ENCODE measurements at regions not wholly inside any gene's neighbourhood (a gene's known extent, or its start where the extent isn't known, plus 50 kb on each side); places are given as distances from the start of the nearest gene placed in this dataset. TPM values are rescaled to one million over a fixed set of nuclear protein-coding genes. Genes with fewer than 3 reads are reported as not detected.

GRCh38 chr22:22823131-22823810 lies 64.3 kb upstream of the IGLL5 start:
- peak; percentile 4 for DNase-seq

DNA sequence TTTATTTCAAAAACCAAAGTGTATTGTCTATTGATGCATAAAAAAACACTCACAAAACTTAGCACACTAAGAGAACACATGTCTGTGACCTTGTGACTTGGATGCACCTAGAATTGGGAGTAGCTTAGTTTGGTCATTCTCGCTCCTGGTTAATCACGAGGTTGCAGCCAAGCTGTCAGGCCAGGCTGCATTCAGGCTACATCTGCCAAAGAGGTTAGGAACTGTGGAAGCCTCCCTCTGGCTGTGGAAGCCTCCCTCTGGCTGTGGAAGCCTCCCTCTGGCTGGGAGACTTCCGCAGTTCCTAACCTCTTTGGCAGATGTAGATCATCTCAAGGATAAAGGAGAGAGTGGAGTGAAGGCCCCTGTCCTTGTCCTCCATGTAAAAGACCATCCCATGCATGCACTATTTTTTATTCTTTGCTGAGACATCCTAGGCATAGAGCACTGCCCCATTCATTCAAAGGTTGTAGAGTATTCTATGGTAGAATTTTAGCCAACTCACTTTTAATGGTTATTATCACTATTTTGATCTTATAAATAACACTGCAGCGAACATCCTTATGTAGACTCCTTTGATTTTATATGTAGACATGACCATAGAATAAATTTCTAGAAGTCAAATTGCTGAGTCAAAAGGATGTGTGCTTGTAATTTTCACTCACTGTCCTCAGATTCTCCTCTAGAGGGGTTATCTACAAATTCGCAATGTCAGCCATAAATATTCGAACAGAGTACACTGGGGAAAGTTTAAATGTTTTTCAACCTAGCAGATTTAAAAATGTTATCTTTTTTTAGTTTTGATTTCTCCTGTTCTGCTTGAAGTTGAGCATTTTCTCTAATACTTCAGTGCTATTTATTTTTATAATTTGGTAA lies 63.0 kb upstream of the IGLL5 start:
- DNase-seq, result no peak

GRCh38 chr22:22825213-22825593 lies 62.4 kb upstream of the IGLL5 start:
- DNase-seq, result no peak

GRCh38 chr22:22827187-22827939 lies 60.3 kb upstream of the IGLL5 start:
- DNase-seq, result no peak

DNA sequence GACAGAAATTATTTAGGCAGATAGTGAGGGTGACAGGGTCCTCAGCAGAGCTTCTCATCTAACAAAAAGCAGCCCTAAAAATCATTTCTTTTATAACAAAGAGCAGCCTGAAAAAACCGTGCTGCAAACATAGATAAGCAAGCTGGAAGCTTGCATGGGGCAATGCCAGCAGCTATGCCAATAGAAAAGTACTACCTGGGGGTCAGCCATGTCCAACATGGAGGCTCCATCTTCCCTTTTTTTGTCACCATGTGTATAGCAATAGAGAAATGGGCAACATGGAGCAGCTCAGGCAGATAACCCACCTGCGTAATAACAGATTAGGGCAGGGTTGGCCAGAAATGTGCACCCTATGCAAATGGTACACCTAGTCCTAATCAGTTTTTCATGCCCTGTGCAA lies 57.4 kb upstream of the IGLL5 start:
- no peak for DNase-seq

DNA sequence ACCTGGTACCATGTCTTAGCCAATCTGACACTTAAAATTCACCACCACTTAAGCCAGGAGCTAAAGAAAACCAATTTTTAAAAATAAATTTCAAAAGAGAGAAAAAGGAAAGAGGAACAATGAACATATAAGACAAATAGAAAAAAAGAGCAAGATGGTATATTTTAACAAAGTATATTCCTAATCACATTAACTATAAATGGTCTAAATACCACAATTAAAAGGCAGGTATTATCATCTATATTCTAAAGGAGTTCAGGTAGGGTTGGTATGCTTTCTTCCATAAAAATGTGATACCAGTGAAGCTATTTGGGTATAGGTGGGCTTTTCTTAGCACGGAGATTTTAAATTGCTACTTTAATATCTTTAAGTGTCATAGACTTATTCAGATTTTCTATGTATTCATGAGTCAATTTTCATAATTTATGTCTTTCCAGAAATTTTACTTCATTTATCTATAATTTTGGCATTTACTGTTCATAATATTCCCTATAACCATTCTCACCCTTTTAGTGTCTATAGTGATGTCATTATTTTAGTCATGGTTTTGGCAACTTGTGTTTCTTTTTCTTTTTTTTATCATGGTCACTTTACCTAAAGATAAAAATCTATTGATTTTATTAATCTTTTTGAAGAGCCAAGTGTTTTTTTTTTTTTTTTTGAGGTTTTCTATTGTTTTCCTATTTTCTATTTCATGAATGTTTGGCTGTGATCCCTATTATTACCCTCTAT lies 56.5 kb upstream of the IGLL5 start:
- no peak for DNase-seq

DNA sequence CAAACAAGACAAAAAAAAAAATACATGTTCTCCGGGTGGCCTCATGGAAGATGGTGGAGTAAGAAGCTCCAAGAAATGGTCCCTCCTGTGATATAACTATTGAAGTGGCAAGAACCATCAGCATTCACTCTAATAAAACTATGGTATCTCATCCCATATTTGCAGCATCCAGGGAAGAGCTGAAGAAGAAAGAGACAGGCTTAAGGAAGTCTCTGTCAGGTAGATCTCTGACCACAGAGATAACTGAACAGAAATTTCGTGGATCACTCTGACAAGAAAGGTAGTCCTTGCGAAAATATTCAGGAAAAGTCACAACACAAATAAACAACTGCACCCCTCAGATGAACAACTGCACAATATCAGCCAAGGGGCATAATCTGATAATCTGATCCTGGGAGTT lies 54.6 kb upstream of the IGLL5 start:
- no peak for DNase-seq

GRCh38 chr22:22833488-22833887 lies 54.1 kb upstream of the IGLL5 start:
- DNase-seq, result no peak

DNA sequence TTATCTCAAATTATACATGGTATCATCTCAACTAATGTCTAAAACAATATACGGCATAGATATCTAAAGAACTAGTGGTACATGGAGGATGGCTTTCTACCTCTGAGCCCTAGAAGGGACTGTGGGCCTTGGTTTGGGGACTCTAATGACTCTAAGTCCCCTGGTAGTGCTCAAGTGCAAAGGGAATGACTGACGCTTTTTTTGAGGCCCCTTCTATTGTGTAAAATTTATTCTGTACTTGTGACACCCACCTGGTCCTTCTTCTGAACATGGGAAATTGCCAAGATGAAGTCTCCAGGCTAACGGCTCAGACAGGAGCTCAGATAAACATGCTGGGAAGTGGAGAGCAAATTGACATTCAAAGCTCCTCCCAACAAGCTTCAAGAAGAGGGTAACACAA lies 53.4 kb upstream of the IGLL5 start:
- no peak for DNase-seq

- no peak for DNase-seq
These were observed 52.8 kb upstream of the IGLL5 start for GRCh38 chr22:22834783-22835182.

- no peak for DNase-seq
These were observed 52.4 kb upstream of the IGLL5 start for GRCh38 chr22:22835242-22835641.

DNA sequence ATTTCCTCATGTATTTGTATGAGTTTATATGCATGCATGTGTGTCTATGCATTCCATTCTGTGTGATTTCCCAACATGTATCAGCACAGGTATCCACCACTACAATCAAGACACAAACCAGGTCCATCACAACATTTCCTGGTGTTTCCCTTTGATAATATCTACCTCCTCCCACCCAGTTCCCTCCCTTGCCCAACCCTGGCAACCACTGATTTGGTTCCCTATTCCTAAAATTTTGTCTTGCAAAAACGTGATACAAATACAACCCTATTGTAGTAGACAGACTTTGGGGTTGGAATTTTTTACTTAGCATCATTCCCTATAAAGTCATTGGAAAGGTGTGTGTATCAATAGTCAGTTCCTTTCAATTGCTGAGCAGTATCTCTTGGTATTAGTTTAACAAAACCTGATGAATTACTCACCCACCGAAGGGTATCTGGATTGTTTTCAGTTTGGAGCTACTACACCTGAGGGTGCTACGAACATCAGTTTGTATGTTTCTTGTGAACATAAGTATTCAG lies 51.8 kb upstream of the IGLL5 start:
- DNase-seq, result no peak

- DNase-seq, result no peak
These were observed 51.0 kb upstream of the IGLL5 start for GRCh38 chr22:22836635-22837034.

Small RNA genes in the stretch of these regions (small RNA-seq; reads per million reads assigned to genes)
- gene AC244157.1 (ENCODE audit: low replicate concordance) (not detected), gene AC245028.1 (ENCODE audit: low replicate concordance) (not detected), gene AC245028.2 (ENCODE audit: low replicate concordance) (not detected), gene AC245028.3 (ENCODE audit: low replicate concordance) (not detected), gene IGLV3-13 (ENCODE audit: low replicate concordance) (not detected), gene IGLV3-15 (ENCODE audit: low replicate concordance) (not detected), gene IGLV3-17 (ENCODE audit: low replicate concordance) (not detected), gene IGLVI-20 (ENCODE audit: low replicate concordance) (not detected), gene IGLVVI-22-1 (ENCODE audit: low replicate concordance) (not detected)

Measured in tongue (tissue), 2 donors.